ENCODE measurements at regions not wholly inside any gene's neighbourhood (a gene's known extent, or its start where the extent isn't known, plus 50 kb on each side); places are given as distances from the start of the nearest gene placed in this dataset.

DNA sequence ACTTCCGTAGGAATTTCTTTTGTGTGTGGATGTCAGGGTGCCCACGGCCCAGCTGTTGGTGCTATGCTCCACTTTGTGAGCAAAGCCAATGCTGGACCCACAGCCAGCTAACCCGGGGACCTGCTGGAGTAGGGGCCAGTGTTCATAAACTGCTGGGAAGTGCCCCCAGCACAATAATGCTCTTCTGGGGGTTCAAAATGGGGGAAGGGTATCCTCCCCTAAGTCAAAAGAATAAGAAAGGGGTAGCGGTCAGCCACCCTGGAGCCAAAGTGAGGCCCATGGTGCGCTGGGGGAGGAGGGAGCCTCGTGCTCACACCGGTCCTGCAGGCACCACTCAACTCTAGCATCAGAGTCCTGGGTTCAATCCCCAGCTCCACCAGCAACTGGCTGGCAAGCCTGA is 115.8 kb upstream of the NPAS2 start:
- Histone ChIP-seq H3K4me3 (ENCODE audit: insufficient read depth, low read length) (no peak overlapping the region), H4K20me1 (ENCODE audit: insufficient read depth, low read length) (no peaks in the 10 kb centered on the region), H3K79me2 (ENCODE audit: insufficient read depth, low read length) (no peaks in the 10 kb centered on the region), H3K36me3 (ENCODE audit: insufficient read depth, low read length) (no peaks in the 10 kb centered on the region), H3K4me1 (ENCODE audit: insufficient read depth, low read length) (no peaks in the 10 kb centered on the region), H3K9me3 (ENCODE audit: low read depth, low read length) (no peaks in the 10 kb centered on the region), H3K27me3 (ENCODE audit: insufficient read depth, low read length) (peaks cover 3% of the 10 kb centered on the region), H3K27ac (ENCODE audit: low read depth, low read length) (no peak overlapping the region), H2AFZ (ENCODE audit: low read length) (no peak overlapping the region), H3K4me2 (ENCODE audit: insufficient read depth, low read length) (no peak overlapping the region)
- no peak for DNase-seq (ENCODE audit: insufficient read length, low spot score, missing footprints)
- TF ChIP-seq, protein P1, sequence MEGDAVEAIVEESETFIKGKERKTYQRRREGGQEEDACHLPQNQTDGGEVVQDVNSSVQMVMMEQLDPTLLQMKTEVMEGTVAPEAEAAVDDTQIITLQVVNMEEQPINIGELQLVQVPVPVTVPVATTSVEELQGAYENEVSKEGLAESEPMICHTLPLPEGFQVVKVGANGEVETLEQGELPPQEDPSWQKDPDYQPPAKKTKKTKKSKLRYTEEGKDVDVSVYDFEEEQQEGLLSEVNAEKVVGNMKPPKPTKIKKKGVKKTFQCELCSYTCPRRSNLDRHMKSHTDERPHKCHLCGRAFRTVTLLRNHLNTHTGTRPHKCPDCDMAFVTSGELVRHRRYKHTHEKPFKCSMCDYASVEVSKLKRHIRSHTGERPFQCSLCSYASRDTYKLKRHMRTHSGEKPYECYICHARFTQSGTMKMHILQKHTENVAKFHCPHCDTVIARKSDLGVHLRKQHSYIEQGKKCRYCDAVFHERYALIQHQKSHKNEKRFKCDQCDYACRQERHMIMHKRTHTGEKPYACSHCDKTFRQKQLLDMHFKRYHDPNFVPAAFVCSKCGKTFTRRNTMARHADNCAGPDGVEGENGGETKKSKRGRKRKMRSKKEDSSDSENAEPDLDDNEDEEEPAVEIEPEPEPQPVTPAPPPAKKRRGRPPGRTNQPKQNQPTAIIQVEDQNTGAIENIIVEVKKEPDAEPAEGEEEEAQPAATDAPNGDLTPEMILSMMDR (IDR thresholded peaks at IDR 0.05; ENCODE audit: extremely low read depth, low read depth, low read length) = no peak

DNA sequence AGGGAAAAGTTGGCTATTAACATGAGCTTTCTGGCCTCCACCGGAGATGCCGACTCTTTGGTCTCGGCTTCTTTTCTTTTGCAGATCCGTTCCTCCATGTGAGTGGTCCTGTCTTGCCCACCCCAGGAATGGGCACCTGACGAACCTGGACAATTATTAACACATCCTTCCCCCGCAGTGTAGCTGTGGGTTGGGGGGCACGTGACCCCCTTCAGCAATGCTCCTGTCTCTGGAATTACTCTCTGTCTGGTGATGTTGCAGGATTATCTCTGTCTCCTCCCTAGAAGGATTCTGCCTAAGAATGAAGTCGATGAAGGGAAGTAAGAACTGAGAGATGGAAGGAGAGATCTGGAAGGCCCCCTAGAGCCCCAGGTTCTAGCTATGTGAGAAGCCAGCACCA is 115.2 kb upstream of the NPAS2 start:
- peaks cover 3% of the 10 kb centered on the region for H3K27me3 ChIP-seq (ENCODE audit: insufficient read depth, low read length)
- H2AFZ ChIP-seq (ENCODE audit: low read length) = no peak overlapping the region
- H3K9me3 ChIP-seq (ENCODE audit: low read depth, low read length) = no peaks in the 10 kb centered on the region
- H3K4me3 ChIP-seq (ENCODE audit: insufficient read depth, low read length) = no peak overlapping the region
- H4K20me1 ChIP-seq (ENCODE audit: insufficient read depth, low read length) = no peaks in the 10 kb centered on the region
- no peak overlapping the region for H3K4me2 ChIP-seq (ENCODE audit: insufficient read depth, low read length)
- H3K36me3 ChIP-seq (ENCODE audit: insufficient read depth, low read length) = no peaks in the 10 kb centered on the region
- no peaks in the 10 kb centered on the region for H3K79me2 ChIP-seq (ENCODE audit: insufficient read depth, low read length)
- TF ChIP-seq, protein P1 (IDR thresholded peaks at IDR 0.05; ENCODE audit: extremely low read depth, low read depth, low read length) = no peak
- DNase-seq (ENCODE audit: insufficient read length, low spot score, missing footprints) = no peak
- H3K27ac ChIP-seq (ENCODE audit: low read depth, low read length) = no peak overlapping the region
- no peaks in the 10 kb centered on the region for H3K4me1 ChIP-seq (ENCODE audit: insufficient read depth, low read length)

DNA sequence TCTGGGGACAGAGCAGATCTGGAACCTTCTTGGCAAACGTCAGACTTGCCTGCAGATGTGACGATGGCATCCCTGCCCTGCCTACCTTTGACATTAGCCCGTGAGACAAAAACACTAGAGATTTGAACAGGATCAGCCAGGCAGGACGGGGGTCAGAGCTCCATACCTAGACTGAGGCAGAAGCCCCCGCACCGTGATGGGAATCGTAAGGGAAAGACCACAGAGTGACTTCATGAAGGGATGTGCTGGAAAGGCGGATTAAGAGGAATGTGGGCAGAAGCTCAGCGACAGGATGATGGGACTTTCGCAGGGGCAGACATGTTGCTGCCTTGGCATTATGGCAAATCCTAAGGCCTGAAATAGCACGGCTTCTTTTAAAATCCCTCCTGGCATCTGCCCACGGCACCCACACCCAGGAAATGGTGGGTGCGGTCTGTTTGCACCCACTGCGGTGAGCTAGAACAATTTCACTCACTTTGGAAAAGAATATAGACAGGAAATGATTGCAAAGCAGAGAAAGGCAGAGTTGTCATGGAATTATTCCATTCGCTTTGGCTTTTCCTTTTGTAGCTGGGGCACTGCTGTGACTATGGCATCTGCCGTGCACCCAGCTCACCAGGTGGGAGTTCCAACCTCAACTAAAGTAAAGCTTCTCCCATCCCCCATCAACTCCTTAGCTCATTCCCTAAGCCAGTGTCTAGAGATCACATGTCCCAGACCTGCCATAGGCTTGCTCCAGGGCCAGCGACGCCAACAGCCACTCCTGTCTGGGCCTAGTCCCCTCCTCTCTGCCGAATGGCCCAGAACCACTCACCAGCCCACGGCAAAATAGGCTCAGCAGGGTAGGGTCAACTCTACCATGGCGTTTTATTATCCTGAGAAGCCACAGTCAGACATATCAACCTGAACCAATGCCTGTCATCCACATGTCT is 112.7 kb upstream of the NPAS2 start:
- Histone ChIP-seq H3K27ac (ENCODE audit: low read depth, low read length) (no peak overlapping the region), H3K4me3 (ENCODE audit: insufficient read depth, low read length) (no peak overlapping the region), H3K4me2 (ENCODE audit: insufficient read depth, low read length) (no peak overlapping the region), H3K79me2 (ENCODE audit: insufficient read depth, low read length) (no peaks in the 10 kb centered on the region), H3K36me3 (ENCODE audit: insufficient read depth, low read length) (no peaks in the 10 kb centered on the region), H2AFZ (ENCODE audit: low read length) (no peak overlapping the region), H3K9me3 (ENCODE audit: low read depth, low read length) (no peaks in the 10 kb centered on the region), H3K4me1 (ENCODE audit: insufficient read depth, low read length) (no peaks in the 10 kb centered on the region), H4K20me1 (ENCODE audit: insufficient read depth, low read length) (no peaks in the 10 kb centered on the region), H3K27me3 (ENCODE audit: insufficient read depth, low read length) (peaks cover 3% of the 10 kb centered on the region)
- no peak for DNase-seq (ENCODE audit: insufficient read length, low spot score, missing footprints)
- TF ChIP-seq, protein P1 (IDR thresholded peaks at IDR 0.05; ENCODE audit: extremely low read depth, low read depth, low read length) = no peak

DNA sequence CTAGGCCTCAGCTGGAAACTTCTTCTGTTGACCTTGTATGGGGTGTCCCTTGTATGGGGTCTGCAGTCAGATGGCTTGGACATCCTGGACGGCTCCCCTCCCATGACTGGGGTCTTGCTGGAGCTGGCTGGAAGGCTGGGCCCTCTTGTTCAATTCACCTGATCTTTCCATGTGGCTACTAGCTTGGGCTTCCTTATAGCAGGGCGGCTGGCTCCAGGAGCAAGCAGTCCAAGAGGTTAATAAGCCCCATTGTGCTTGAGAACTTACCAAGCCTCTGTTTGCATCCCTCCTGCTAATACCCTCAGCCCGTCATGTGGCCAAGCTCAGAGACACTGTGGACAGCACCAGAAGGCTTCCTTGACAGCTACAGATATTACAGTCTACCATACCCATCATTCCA is 111.6 kb upstream of the NPAS2 start:
- peaks cover 3% of the 10 kb centered on the region for H3K27me3 ChIP-seq (ENCODE audit: insufficient read depth, low read length)
- no peaks in the 10 kb centered on the region for H3K9me3 ChIP-seq (ENCODE audit: low read depth, low read length)
- TF ChIP-seq, protein P1 (IDR thresholded peaks at IDR 0.05; ENCODE audit: extremely low read depth, low read depth, low read length) = no peak
- H3K4me2 ChIP-seq (ENCODE audit: insufficient read depth, low read length) = no peak overlapping the region
- no peaks in the 10 kb centered on the region for H3K4me1 ChIP-seq (ENCODE audit: insufficient read depth, low read length)
- no peak overlapping the region for H3K27ac ChIP-seq (ENCODE audit: low read depth, low read length)
- no peak overlapping the region for H2AFZ ChIP-seq (ENCODE audit: low read length)
- H3K4me3 ChIP-seq (ENCODE audit: insufficient read depth, low read length) = no peak overlapping the region
- H4K20me1 ChIP-seq (ENCODE audit: insufficient read depth, low read length) = no peaks in the 10 kb centered on the region
- H3K36me3 ChIP-seq (ENCODE audit: insufficient read depth, low read length) = no peaks in the 10 kb centered on the region
- H3K79me2 ChIP-seq (ENCODE audit: insufficient read depth, low read length) = no peaks in the 10 kb centered on the region
- no peak for DNase-seq (ENCODE audit: insufficient read length, low spot score, missing footprints)

Measured in osteoblast (primary cell).